OCI-LY3 (cell line): ENCODE measurements at regions not wholly inside any gene's neighbourhood (a gene's known extent, or its start where the extent isn't known, plus 50 kb on each side); places are given as distances from the start of the nearest gene placed in this dataset.

Source experiments
- H2AFZ ChIP-seq: fragments of 200-600, 300-600 bp; shearing (Covaris generic); 2 replicates; pipeline ENCODE4 v1.6.0; 2014; ENCODE audit warnings: antibody characterized with exemption, low read depth, low read length
- H3K27ac ChIP-seq: fragments of 200-600, 300-600 bp; sonication (generic); 2 replicates; pipeline ENCODE4 v1.5.1; 2014; ENCODE audit warnings: mild to moderate bottlenecking, low read length, moderate library complexity, mixed read lengths
- H3K27me3 ChIP-seq: fragments of 200-600, 300-600 bp; sonication (generic); 2 replicates; pipeline ENCODE4 v1.6.1; 2014; ENCODE audit warnings: low read depth, low read length, mixed read lengths
- H3K36me3 ChIP-seq: fragments of 200-600, 300-600 bp; sonication (generic); replicated peaks from 2 replicates; pipeline ENCODE3; 2014; ENCODE audit warnings: low read depth, low read length, mixed read lengths
- H3K4me1 ChIP-seq: fragments of 300-600, 200-600 bp; sonication (generic); 2 replicates; pipeline ENCODE4 v1.6.1; 2014; ENCODE audit warnings: low read length, mixed read lengths
- H3K4me2 ChIP-seq: fragments of 200-600, 300-600 bp; sonication (generic); 2 replicates; pipeline ENCODE4 v1.6.1; 2014; ENCODE audit warnings: low read length, mixed read lengths
- H3K4me3 ChIP-seq: fragments of 300-600, 200-600 bp; sonication (generic); 2 replicates; pipeline ENCODE4 v1.5.1; 2014; ENCODE audit warnings: antibody characterized with exemption, mild to moderate bottlenecking, low read length, moderate library complexity
- H3K79me2 ChIP-seq: fragments of 300-600, 200-600 bp; shearing (Covaris generic); 2 replicates; pipeline ENCODE4 v1.6.1; 2014; ENCODE audit warnings: mild to moderate bottlenecking, low read length, mixed read lengths
- H3K9ac ChIP-seq: fragments of 300-600, 200-600 bp; shearing (Covaris generic); 2 replicates; pipeline ENCODE4 v1.6.0; 2014; ENCODE audit warnings: mild to moderate bottlenecking, low read length, moderate library complexity
- H3K9me3 ChIP-seq: fragments of 200-600, 300-600 bp; shearing (Covaris generic); 2 replicates; pipeline ENCODE4 v1.6.1; 2014; ENCODE audit warnings: low read length, mixed read lengths; ENCODE audit not compliant: insufficient read depth
- H4K20me1 ChIP-seq: fragments of 200-600, 300-600 bp; sonication (generic); 2 replicates; pipeline ENCODE4 v1.6.1; 2016; ENCODE audit warnings: low read length, mixed read lengths; ENCODE audit not compliant: insufficient read depth
- EZH2phosphoT487 ChIP-seq: fragments of 200-600 bp; shearing (Covaris generic); IDR thresholded peaks from 2 replicates; pipeline ENCODE4 v1.6.1; 2018; ENCODE audit warnings: antibody characterized with exemption, mixed run types, low read depth
- TF ChIP-seq, protein P1 (sequence below): fragments of 200-600, 300-600 bp; sonication (generic); IDR thresholded peaks from 2 replicates; pipeline ENCODE4 v1.5.1; 2014; ENCODE audit warnings: antibody characterized with exemption, low read length, low read depth

DNA sequence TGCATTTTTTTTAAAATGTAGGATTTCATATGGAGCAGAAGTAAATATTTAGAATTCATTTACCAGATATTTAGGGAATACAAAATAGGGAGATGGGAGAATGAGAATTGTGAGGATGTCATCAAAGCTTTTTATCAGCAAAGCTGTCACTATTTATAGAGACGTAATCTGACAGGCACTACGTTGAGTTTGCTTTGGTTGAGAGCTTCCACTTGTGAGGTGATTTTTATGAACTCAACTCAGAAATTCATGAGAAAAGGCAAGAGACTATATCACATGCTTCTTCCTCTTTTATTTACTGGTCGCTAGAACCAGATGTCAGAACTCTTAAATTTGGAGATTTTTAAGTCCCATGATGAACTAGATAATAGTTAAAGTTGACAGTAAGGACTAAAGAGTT, 211.2 kb downstream of the GBA3 start:
- no peaks in the 10 kb centered on the region for H3K36me3 ChIP-seq
- TF ChIP-seq, protein P1, sequence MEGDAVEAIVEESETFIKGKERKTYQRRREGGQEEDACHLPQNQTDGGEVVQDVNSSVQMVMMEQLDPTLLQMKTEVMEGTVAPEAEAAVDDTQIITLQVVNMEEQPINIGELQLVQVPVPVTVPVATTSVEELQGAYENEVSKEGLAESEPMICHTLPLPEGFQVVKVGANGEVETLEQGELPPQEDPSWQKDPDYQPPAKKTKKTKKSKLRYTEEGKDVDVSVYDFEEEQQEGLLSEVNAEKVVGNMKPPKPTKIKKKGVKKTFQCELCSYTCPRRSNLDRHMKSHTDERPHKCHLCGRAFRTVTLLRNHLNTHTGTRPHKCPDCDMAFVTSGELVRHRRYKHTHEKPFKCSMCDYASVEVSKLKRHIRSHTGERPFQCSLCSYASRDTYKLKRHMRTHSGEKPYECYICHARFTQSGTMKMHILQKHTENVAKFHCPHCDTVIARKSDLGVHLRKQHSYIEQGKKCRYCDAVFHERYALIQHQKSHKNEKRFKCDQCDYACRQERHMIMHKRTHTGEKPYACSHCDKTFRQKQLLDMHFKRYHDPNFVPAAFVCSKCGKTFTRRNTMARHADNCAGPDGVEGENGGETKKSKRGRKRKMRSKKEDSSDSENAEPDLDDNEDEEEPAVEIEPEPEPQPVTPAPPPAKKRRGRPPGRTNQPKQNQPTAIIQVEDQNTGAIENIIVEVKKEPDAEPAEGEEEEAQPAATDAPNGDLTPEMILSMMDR: no peak
- TF ChIP-seq EZH2phosphoT487: no peak
- H3K4me1 ChIP-seq: no peaks in the 10 kb centered on the region
- H3K27me3 ChIP-seq: no peaks in the 10 kb centered on the region
- no peaks in the 10 kb centered on the region for H4K20me1 ChIP-seq
- no peak overlapping the region for H3K4me2 ChIP-seq
- H3K79me2 ChIP-seq: no peaks in the 10 kb centered on the region
- no peak overlapping the region for H3K4me3 ChIP-seq
- no peak overlapping the region for H3K27ac ChIP-seq
- H3K9ac ChIP-seq: no peak overlapping the region
- H2AFZ ChIP-seq: no peak overlapping the region
- no peaks in the 10 kb centered on the region for H3K9me3 ChIP-seq

DNA sequence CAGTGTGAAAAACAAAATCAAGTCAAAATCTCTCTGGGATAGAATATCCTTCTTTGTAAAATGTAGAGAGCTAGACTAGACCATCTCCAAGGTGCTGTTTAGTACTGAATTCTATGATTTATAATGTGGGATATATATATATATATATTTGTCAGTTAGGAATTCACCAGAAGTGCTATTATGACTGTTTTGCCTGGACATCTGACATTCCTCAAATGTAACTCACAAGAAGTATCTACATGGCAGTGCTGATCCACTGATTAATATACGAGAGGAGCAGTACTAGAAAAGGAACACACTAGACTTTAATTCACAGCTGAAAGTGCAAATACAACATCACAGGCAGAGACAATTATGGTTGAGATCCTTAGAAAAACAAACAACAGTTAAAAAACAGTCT, 208.9 kb downstream of the GBA3 start:
- H3K36me3 ChIP-seq: no peaks in the 10 kb centered on the region
- H3K9me3 ChIP-seq: no peaks in the 10 kb centered on the region
- H3K4me2 ChIP-seq: no peak overlapping the region
- no peaks in the 10 kb centered on the region for H3K79me2 ChIP-seq
- H4K20me1 ChIP-seq: no peaks in the 10 kb centered on the region
- H2AFZ ChIP-seq: no peak overlapping the region
- no peak overlapping the region for H3K4me3 ChIP-seq
- no peaks in the 10 kb centered on the region for H3K27me3 ChIP-seq
- TF ChIP-seq, protein P1: no peak
- TF ChIP-seq EZH2phosphoT487: no peak
- H3K27ac ChIP-seq: no peak overlapping the region
- peaks cover 2% of the 10 kb centered on the region; the same call in 1 of the 2 replicates for H3K4me1 ChIP-seq
- no peak overlapping the region for H3K9ac ChIP-seq

DNA sequence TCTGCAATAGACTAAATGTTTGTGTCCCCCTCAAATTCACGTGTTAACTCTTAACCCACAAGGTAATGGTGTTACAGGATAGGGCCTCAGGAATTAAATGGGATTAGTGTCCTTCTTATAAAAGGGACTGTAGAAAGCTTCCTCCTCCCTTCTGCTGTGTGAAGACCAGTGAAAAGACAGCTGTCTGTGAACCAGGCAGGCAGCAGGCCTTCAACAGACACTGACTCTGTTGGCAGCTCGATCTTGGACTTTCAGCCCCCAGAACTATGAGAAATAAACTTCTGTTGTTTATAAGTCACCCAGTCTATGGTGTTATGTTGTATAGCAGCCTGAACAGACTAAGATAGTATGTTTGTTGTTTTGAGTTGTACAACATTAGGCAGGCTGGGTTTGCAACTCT, 208.1 kb downstream of the GBA3 start:
- H4K20me1 ChIP-seq: no peaks in the 10 kb centered on the region
- H3K4me3 ChIP-seq: no peak overlapping the region
- H3K79me2 ChIP-seq: no peaks in the 10 kb centered on the region
- TF ChIP-seq, protein P1: no peak
- no peak for TF ChIP-seq EZH2phosphoT487
- peaks cover 5% of the 10 kb centered on the region; the same call in 1 of the 2 replicates for H3K4me1 ChIP-seq
- H3K27ac ChIP-seq: no peak overlapping the region
- no peak overlapping the region for H3K9ac ChIP-seq
- no peaks in the 10 kb centered on the region for H3K9me3 ChIP-seq
- H3K27me3 ChIP-seq: no peaks in the 10 kb centered on the region
- no peaks in the 10 kb centered on the region for H3K36me3 ChIP-seq
- H2AFZ ChIP-seq: no peak overlapping the region; the same call in 1 of the 2 replicates
- H3K4me2 ChIP-seq: no peak overlapping the region

DNA sequence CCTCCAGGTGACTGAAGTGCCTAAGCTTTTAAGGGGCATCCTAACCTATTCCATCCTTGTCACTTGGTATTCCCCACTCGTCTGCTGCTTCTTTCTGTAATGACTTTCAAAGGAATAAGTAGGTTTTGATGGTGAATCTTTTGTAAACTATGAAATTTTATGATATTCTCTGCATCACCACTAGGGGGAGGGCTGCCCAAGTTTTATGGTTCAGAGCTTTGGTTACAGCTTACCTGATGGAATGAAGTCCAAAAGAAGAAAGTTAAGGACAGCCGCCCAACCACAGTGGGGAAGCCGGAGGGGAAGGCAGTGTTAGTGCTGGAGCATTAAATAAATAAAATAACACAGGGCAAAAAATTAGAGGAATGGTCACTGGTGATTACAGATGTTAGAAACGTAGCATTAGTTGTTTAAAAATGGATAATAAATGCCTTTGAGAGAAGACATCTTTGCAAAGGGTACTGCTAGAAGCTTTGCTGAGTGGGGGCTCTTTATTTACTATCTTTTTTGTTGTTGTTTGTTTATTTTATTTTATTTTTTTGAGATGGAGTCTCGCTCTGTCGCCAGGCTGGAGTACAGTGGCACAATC, 204.9 kb downstream of the GBA3 start:
- Histone ChIP-seq H3K4me3 (no peak overlapping the region), H3K4me1 (peaks cover 5% of the 10 kb centered on the region; the same call in 1 of the 2 replicates), H3K27ac (no peak overlapping the region), H3K9ac (no peak overlapping the region), H2AFZ (0 out of 2 replicates have a peak overlapping the region, but pooled peaks have one; percentile 69), H3K36me3 (no peaks in the 10 kb centered on the region), H3K79me2 (no peaks in the 10 kb centered on the region), H3K27me3 (no peaks in the 10 kb centered on the region), H3K9me3 (no peaks in the 10 kb centered on the region), H3K4me2 (no peak overlapping the region), H4K20me1 (no peaks in the 10 kb centered on the region)
- TF ChIP-seq, protein P1: peak; percentile 79
- no peak for TF ChIP-seq EZH2phosphoT487
